ENCODE measurements at regions not wholly inside any gene's neighbourhood (a gene's known extent, or its start where the extent isn't known, plus 50 kb on each side); places are given as distances from the start of the nearest gene placed in this dataset.

- no peak for TF ChIP-seq CTCF (IDR thresholded peaks at IDR 0.05)
- no peak for TF ChIP-seq POLR2A (IDR thresholded peaks at IDR 0.05)
Observed at GRCh38 chr13:104650431-104650830, 1584.2 kb upstream of the SLC10A2 start.
